Activated CD8-positive, alpha-beta memory T cell treated with anti-CD3 and anti-CD28 coated beads, Interleukin-2, amount 50 U/mL, for 48 hours (primary cell): ENCODE measurements at regions not wholly inside any gene's neighbourhood (a gene's known extent, or its start where the extent isn't known, plus 50 kb on each side); places are given as distances from the start of the nearest gene placed in this dataset.

Experiments
- DNase-seq: peaks from one replicate; pipeline ENCODE4 v3.0.0-alpha.2; 2020

DNA sequence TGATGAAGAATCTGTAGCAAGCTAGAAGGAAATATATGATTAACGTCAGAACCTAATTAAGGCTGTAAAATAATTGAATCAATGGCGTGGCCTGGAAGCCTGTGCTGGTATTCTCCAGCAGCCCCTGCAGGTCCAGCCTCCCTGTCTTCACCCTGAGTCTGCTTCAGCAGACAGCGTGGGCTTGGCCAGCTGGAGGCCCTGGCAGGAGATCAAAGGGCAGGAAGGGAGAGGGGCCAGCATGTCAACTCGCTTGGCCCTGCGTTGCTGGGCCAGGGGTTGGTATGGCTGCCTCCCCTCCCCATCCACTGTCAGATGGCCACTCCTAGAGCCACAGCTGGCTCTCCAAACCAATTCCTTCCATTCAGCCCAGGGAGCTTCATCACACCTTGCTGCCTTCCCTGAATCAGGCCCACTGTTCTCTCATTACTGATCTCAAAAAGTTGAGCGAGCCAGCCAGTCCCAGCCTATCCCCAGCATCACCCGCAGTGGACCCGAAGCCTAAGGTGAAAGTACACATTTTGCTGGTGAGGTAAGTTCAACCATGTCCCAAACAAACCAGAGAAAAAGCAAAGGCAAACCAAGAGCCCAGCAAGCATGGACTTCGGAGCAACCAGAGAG is 228.4 kb upstream of the AGAP1 start:
- no peak for DNase-seq

DNA sequence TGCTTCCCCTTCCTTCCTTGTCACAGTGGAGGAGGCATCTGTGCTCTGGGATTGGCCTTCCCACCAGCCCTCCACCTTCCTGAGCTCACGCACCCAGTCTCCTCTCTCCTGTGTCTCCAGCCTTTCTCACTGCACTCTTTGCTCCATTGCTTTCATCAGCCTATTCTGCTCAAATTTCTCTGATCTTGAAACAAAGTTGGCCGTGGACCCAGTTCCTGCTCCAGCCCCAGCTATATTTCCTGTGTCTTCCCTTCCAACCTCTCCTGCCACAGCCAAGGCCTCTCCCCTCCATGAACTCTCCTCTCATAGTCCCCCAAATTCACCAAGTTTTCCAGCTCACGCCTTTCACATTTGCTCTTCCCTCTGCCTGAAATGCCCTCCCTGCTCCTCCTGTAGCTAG is 226.6 kb upstream of the AGAP1 start:
- DNase-seq: no peak

DNA sequence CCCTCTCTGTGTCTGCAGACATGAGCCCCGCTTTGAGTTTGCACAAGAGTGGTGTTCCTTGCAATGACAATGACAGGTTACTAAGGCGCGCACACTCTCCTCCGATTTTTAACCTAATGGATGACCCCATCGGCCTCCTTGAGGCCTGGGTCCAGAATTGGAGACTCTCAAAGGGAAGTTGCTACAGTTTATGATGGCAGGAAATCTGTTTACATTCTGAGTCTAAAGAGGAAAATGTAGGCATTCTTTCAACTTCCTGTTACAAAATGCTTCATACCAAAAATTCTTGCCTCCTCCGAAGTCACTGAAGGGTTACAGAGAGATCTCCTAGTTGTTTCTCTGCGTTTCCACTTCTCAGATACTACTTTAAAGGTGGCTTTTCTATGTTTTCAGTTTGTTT is 225.3 kb upstream of the AGAP1 start:
- DNase-seq: no peak

DNA sequence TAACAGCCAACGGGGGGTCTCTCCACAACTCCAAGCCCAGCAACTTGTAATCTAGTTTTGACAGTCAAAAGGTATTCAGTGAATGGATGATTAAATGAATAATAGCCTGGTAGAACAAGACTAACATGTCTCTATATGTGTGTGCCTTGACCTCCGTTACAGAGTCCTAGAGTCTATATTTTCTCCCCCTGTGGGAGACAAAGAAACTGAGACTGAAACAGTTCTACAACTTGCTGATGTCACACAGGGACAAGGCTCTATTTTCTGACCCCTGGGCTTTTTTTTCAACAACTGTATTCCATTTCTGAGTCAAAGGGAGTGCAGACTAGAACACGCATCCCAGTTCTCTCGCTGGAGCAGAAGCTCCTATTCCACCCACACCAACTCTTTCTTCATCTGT is 223.6 kb upstream of the AGAP1 start:
- DNase-seq: no peak

DNA sequence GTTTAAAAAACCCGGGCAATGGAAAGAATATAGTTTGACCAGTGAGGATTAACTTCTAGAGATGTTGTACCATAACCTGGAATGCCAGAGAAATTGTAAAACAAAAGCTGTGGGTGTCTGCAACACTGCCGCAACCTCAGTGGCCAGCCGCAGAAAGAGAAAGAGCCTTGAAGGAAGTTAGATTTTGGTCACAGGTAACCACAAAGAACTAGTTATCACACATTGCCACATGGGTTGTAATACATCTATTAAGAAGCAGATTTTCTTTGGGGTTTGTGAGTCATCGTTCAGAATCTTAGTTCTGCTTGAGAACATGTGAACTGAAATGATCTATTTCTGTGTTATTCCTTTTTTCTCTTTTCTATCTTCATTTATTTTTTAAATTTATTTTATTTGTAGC is 222.9 kb upstream of the AGAP1 start:
- DNase-seq: peak; percentile 77

DNA sequence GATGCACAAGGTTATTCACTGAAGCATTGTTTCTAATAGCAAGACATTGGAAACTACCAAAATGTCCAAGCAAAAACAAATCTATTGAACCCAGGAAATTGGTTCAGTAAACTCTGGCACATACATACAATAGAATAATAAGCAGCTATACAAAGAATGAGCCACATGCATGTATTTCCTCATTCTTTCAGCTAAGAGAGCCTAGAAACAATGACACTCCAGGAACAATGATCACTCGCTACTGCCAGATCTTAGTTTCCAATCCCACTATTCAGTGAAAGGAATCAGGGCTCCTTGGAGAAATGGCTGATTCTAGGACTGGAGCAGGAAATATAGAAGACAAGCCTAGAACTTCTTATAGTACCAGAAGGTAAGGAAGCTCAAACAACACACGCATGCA is 221.9 kb upstream of the AGAP1 start:
- DNase-seq: no peak

DNA sequence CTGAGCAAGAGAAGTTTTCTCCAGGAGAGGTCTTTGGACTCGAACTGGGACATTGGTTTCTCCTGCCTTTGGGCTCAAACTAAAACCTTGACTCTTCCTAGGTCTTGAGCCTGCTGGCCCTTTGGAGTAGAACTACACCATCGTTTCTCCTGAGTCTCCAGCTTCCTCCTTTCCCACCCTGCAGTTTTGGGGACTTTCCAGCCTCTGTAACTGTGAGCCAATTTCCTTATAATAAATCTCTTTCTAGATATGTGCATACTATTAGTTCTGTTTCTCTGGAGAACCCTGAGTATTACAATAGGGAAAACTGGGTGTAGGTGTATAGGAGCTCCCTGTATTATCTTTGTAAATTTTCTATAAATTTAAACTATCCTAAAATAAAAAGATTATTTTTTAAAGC is 219.8 kb upstream of the AGAP1 start:
- no peak for DNase-seq

DNA sequence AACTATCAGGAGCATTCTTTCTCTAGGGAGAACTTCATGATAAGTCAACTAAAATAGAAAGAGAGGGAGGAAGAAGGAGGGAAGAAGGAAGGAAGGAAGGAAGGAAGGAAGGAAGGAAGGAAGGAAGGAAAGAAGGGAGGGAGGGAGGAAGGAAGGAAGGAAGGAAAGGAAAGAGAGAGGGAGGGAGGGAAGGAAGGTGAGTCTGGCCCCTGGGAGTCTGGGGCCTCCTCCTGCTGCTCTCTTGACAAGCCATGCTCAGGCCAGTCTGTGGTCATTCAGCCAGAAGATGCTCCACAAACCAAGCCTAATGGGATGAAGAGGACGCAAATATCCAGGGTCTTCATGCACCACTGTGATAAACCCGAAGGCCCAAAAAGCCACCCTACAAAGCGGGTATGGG is 216.4 kb upstream of the AGAP1 start:
- DNase-seq: no peak

DNA sequence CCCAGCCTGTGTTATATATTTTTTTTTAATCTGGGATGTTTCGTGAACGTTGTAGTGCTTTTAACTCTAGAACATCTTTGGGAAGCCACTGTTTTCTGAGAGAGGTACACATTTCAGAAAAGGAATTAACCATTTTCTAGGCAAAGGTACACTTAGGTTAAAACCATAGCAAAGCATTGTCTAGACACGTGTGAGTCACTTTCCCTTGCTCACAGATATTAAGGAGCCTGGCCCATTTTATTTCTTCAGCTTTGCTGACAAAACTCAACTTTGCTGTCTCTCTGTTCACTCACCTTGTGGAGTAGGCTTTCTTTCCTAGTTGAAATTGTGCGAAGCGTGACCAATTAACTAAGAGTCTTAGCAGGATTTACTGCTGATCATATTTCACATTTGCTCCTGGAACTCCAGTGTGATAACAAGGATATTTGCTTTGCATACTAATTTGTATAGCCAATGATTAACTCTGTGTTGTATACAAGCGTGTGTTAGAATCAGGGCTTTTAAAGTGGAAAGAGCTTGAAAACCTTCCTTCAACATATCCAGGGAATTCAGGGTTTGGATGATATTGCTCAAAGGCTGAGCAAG is 215.0 kb upstream of the AGAP1 start:
- no peak for DNase-seq

DNA sequence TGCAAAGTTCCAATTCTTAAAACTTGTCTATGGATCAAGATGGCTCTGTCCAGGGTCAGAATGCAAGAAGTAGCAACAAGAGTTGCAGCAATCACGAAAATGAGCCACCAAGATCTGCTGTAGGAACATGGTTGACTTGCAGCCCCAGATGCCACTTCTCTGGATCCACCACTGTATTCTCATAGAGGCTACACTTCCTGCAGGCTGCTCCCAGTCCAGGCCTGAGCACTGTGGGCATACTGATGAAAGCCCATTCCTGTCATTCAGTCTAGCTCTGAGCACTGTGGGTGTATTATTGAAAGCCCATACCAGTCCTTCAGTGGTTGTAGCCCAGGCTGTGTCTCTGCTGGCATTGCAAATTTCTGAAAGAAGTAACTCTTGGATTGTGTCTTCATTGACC is 213.9 kb upstream of the AGAP1 start:
- DNase-seq: no peak

DNA sequence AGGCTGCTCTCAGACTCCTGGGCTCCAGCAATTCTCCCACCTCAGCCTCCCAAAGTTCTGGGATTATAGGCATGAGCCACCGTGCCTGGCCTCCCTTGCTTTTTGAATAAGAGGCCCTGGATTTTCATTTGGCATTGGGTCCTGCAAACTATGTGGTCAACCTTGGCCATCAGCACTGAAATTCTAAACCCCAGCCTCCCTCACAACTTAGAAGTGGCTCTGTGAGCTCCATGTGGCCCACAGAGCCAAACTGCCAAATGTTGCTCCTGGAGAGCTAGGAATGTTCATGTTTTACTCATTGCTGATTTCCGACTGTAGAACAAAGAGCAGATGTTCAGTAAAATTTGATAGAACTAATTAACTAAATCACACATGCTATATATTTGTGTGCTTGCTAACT is 210.6 kb upstream of the AGAP1 start:
- no peak for DNase-seq

DNA sequence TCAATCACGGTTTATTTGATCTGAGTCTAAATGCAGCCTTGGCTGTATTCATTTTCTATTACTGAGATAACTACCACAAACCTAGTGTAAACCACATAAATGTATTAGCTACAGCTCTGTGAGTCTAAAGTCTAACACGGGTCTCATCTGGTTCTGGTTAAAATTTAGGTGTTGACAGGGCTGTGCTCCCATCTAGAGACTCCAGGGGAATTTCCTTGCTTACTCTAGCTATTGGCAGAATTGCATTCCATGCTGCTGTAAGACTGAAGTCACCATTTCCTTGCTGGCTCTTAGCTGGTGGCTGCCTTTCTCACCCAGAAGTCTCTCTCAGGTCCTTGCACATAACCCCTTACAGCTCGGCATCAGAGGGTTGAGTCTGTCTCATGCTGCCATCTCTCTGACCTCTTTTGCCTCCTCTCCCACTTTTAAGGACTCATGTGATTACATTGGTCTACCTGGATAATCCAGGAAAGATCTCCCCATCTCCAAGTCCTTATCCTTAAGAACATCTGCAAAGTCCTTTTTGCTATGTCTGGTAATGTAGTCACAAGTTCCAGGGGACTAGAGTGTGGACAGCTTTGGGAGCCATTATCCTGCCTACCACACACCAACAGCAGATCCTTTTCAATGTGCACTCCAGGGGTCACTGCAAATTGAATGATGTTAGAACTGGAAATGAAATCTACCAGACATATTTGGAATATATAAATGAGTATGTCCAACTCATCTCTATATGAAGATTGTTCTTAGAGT is 207.0 kb upstream of the AGAP1 start:
- no peak for DNase-seq

DNA sequence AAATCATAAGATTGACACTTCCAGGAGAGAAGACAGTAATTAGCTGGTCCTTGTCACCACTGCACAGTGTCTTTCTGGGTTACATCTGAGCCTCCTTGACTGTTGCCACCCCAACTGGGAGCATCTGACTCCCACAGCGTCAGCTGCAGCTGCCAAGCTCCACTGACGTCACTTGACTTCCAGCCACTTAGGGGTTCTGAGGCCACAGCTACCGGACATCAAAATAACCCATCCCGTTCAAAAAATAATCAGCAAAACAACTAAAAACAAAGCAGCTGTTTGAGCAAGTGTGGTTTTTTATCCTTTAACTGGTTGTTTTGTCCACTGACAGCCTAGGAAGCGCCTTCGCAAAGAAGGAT is 206.5 kb upstream of the AGAP1 start:
- DNase-seq: no peak

DNA sequence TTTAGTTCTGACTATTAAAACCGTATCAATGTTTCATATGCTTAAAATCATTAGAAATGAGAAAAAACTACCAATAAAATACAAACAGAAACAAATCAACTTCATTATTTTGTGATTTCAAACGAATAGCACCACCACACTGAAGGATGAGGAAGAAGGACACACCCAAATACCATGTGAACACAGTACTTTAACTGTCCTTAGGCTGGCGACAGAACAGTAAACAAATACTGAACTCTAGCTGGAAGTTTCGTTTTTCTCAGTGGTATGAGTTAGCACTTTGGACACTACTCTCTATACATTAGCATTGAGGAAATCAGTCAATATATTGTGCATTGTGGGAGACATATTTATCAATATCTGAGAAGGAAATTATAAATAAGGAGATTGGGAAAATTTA is 202.4 kb upstream of the AGAP1 start:
- no peak for DNase-seq

DNA sequence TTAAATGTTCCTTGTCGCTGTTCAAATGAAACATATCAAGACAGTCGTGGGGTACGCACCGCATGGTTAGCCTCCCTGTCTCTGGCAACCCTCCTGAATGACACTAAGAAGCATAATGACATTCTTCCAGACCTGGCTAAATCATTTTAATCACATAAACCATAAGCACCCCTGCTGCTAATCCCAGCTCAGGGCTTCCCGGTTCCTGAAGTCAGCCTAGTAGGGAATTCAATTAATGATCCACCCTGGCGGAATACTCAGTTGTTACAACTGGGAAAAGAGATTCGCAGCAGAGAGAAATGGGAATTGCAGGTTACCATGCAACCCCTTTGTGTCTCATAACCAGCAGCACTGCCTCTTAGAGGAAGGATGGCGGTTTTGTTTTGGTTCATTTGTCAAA is 200.8 kb upstream of the AGAP1 start:
- DNase-seq: no peak

DNA sequence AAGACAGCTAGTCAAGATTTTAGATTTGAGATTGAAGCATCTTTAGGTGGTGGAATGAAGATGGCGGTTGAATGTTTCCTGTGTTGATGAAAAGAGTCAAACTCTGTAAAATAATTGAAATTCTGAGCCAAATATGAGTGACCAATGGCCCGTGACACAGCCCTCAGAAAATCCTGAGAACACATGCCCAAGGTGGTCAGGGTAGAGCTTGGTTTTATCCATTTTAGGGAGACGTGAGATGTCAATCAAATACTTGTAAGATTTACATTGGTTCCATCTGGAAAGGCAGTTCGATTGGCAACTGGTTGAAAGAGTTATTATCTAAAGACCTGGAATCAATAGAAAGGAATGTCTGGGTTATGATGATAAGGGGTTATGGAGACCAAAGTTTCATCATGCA is 198.0 kb upstream of the AGAP1 start:
- DNase-seq: no peak

DNA sequence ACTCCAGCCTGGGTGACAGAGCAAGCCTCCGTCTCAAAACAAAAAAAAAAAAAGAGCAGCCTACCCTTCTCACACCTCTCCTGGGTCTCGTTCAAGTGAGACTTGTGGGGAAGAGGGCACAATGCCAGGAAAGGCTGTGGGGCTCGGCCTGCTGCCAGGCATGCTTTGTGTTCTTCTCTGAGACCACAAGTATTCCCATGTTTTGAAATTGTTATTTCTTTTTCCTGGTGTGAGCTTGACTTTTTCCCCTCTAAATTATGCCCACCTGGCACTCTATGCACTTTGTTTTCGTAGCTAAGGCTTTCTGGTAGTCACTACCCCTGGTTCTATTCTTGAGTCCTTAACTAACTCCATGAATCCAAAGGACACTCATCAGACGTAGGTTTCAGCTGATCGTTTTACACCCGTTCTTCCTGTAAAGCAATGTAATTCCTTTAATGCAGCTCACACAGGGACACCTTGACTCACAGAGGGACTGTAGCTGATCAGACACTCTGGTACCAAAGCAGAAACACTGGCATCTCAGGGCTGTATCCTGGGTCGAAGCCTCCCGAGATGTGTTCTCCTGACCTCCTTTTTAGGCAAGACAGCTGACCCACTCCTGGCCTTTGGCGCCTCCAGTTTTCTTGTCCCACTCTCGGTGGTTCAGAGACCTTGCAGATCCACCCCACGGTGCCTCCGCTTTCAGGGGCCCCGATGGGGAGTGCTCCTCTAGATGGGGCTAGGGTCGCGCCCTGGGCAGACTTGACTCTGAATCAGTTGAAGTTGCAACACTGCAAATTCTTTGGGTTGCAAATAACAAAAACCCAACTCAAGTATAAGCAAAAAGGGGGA is 193.3 kb upstream of the AGAP1 start:
- DNase-seq: no peak

DNA sequence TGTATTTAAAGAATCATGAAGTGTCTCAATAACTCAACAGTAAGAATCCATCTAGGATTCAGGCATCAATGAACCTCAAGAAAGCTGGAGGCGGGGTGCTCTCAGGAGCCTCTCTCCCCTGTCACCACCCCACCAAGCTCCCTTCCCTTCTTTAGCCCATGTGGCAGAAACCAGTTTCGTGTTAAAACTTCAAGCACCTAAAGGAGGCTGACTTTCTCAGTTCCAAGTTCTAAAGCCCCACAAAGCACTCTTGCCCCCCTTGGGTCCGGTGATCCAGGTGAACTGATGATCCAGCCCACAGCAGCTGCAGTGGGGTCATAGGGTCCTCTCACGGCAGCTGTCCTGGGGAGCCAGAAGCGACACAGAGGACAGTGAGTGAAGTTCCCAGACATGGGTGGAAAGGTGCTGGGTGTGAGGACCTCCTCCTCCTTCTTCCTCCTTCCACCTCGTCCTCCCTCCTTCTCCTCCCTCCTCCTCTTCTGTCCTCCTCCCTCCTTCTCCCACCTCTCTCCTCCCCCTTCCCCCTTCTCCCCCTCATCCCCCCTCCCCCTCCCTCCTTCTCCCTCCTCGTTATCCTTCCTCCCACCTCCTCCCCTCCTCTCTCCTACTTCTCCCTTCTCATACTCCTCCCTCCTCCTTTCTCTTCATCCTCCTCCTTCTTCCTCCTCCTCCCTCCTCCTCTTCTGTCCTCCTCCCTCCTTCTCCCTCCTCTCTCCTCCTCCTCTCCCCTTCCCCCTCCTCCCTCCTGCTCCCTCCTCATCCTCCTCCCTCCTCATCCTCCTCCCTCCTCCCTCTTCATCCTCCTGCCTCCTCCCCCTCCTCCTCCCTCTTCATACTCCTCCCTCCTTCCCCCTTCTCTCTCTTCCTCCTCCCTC is 192.4 kb upstream of the AGAP1 start:
- no peak for DNase-seq

DNA sequence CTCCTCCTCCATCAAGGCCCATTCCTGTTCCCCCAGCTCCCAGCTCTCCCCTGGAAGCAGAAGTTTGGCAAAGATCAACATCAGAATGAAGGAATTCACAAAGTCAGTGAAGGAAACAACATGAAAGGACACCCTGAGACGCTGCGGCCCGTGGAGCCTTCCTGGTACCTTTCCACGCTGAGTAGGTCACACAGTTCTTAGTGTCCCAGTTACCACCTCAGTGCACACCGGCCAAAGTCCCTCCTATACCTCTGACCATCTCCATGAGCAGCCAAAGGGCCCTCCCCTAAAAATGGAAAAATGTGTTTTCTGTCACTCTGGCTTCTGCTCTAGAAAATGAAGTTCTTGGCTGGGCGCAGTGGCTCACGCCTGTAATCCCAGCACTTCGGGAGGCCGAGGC is 191.6 kb upstream of the AGAP1 start:
- no peak for DNase-seq

DNA sequence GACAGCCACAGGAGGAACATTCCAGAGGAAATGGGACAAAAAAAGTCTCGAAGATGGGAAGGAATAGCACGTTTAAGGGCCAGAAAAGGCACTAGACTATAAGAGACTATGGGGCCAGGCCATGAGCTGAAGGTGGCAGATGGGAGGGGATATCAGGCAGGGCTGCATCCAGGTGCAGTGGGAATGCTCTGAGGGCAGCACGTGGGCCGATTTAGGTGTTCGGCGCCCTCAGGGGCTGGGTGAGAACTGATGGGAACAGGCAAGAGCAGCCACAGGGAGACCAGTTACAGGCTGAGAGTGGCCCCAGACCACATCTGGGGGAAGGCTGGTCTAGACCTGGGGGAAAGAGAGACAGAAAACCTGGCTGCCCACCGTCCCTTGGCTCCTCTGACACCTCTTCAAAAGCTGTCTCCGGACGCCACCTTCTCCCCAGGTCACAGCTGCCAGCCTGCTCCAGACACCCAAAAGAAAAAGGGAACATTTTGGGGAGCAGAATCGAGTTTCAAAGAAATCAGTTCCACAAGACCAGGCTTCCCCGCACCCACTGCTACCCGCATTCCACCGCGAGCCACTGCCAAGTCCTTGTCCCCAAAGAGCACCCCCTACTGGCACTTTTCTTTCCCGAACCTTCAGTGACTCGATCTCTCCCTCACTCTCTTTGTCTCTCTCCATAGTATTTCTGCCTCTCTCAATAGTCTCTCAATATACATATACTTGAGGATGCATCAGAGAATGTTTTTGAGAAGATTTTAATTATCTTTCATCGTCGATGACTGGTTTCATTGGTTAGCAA is 190.1 kb upstream of the AGAP1 start:
- DNase-seq: no peak

DNA sequence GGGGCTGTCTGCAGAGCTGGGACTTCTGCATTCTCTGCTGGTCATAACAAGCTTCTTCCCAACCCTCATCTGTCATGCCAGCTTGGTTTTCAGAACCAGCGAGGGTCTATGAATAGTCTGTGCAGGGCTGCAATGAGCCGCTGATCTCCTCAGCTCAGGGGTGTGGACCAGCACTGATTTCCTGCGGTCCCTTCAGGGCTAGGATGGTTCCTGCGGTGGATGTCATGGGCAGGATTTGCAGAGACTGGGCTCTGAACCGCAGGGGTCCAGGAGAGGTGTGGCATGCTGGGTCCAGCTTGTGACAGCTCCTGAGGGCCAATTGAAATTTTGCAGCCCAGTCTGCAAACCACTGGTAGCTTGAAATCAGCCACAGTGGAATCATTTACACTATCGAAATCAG is 188.2 kb upstream of the AGAP1 start:
- DNase-seq: no peak

DNA sequence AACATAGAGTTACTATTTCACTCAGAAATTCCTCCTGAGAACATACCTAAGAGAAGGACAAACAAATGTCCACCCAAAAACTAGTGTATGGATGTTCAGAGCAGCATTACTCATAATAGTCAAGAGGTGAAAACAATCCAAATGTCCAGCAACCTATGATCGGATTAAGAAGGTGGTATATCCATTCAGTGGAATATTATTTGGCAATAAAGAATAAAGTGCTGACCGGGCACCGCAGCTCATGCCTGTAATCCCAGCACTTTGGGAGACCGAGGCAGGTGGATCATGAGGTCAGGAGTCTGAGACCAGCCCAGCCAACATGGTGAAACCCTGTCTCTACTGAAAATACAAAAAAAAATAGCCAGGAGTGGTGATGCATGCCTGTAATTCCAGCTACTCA is 182.8 kb upstream of the AGAP1 start:
- DNase-seq: no peak
